Astrocyte (in vitro differentiated cells and primary cell): ENCODE measurements at regions not wholly inside any gene's neighbourhood (a gene's known extent, or its start where the extent isn't known, plus 50 kb on each side); places are given as distances from the start of the nearest gene placed in this dataset.

Source experiments
- EZH2 ChIP-seq: IDR thresholded peaks from 2 replicates; pipeline ENCODE4 v1.6.1; 2012; ENCODE audit warnings: mild to moderate bottlenecking, low read length, inconsistent platforms; ENCODE audit not compliant: insufficient read depth
- TF ChIP-seq, protein P1 (sequence below): IDR thresholded peaks from 2 replicates; pipeline ENCODE4 v1.5.1; 2011; ENCODE audit warnings: low read depth, mild to moderate bottlenecking, inconsistent platforms, low read length, moderate library complexity; ENCODE audit not compliant: insufficient read depth

DNA sequence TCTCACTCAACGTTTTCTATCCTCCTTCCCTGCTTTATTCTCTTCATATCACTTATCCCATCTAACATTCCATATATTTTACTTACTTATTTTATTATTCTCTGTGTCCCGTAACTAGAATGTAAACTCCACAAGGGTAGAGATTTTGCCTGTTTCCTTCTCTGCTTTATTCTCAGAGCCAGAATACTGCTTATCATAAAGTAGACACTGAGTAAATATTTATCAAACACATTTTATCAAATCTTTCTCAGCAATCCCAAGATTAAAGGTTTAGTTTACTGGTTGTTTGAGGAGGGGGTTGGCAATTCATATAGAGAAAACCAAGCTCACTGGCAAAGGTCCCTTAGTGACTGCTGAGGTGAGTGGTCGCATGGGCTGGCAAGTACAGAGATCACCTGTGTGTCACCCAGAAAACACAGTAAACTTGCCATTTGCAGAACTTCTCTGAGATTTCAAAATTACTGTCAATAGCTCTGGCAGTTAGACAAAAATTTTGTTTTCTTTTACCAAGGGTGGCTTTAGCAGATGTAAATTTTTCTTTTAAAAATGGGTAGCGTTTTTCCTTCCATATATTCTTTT, 662.4 kb downstream of the UTRN start:
- TF ChIP-seq, protein P1, sequence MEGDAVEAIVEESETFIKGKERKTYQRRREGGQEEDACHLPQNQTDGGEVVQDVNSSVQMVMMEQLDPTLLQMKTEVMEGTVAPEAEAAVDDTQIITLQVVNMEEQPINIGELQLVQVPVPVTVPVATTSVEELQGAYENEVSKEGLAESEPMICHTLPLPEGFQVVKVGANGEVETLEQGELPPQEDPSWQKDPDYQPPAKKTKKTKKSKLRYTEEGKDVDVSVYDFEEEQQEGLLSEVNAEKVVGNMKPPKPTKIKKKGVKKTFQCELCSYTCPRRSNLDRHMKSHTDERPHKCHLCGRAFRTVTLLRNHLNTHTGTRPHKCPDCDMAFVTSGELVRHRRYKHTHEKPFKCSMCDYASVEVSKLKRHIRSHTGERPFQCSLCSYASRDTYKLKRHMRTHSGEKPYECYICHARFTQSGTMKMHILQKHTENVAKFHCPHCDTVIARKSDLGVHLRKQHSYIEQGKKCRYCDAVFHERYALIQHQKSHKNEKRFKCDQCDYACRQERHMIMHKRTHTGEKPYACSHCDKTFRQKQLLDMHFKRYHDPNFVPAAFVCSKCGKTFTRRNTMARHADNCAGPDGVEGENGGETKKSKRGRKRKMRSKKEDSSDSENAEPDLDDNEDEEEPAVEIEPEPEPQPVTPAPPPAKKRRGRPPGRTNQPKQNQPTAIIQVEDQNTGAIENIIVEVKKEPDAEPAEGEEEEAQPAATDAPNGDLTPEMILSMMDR = no peak
- no peak for TF ChIP-seq EZH2
